ENCODE measurements at regions not wholly inside any gene's neighbourhood (a gene's known extent, or its start where the extent isn't known, plus 50 kb on each side); places are given as distances from the start of the nearest gene placed in this dataset.

DNA sequence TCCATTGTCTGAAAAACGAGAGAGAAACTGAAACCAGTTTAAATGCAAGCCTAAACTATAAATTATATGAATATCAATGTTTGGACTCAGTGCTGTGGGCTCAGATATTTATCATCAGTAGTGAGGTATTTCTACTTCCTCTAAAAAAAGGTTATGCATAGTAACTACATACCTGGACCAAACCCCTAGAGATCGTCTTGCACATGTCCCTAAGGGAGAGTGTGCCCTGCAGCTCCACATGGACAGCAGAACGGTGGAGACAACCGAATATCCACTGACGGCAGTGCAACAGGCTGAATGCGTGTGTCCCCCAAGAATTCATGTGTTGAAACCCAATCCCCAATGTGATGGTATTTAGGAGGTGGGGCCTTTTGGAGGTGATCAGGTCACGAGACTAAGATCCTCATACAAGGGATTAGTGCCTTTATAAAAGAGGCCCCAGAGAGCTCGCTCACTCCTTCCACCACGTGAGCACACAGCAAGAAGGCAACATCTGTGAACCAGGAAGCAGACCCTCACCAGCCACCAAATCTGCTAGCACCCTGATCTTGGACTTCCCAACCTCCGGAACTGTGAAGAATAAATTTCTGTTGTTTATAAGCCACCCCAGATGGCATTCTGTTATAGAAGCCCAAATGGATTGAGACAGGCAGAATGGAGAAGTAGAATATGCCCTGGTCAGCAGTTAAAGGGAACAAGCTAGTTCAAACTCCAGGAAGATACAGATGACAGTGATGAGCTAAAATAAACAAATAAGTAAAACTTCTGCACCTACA lies 208.4 kb downstream of the ANAPC1 start:
- Histone ChIP-seq H3K9me3 (no peaks in the 10 kb centered on the region), H3K27ac (no peak overlapping the region), H3K4me3 (no peak overlapping the region), H3K4me1 (peaks cover 4 to 13% (median 6%) of the 10 kb centered on the region in 4 donors), H3K27me3 (no peaks in the 10 kb centered on the region), H3K36me3 (no peaks in the 10 kb centered on the region)
- TF ChIP-seq EP300 (IDR thresholded peaks at IDR 0.05), result no peak
- TF ChIP-seq POLR2AphosphoS5 (IDR thresholded peaks at IDR 0.05), result no peak
- TF ChIP-seq POLR2A (IDR thresholded peaks at IDR 0.05), result no peak
- TF ChIP-seq, protein P1, sequence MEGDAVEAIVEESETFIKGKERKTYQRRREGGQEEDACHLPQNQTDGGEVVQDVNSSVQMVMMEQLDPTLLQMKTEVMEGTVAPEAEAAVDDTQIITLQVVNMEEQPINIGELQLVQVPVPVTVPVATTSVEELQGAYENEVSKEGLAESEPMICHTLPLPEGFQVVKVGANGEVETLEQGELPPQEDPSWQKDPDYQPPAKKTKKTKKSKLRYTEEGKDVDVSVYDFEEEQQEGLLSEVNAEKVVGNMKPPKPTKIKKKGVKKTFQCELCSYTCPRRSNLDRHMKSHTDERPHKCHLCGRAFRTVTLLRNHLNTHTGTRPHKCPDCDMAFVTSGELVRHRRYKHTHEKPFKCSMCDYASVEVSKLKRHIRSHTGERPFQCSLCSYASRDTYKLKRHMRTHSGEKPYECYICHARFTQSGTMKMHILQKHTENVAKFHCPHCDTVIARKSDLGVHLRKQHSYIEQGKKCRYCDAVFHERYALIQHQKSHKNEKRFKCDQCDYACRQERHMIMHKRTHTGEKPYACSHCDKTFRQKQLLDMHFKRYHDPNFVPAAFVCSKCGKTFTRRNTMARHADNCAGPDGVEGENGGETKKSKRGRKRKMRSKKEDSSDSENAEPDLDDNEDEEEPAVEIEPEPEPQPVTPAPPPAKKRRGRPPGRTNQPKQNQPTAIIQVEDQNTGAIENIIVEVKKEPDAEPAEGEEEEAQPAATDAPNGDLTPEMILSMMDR (IDR thresholded peaks at IDR 0.05), result no peak
- no peak for DNase-seq
- intact Hi-C loops (cut with DNase I; ENCODE audit: low total_unique reads), result no loop called here
- 78 to 87% (median 79%) methylated on average over 10 of the region's 10 CpGs for WGBS, 5 donors

DNA sequence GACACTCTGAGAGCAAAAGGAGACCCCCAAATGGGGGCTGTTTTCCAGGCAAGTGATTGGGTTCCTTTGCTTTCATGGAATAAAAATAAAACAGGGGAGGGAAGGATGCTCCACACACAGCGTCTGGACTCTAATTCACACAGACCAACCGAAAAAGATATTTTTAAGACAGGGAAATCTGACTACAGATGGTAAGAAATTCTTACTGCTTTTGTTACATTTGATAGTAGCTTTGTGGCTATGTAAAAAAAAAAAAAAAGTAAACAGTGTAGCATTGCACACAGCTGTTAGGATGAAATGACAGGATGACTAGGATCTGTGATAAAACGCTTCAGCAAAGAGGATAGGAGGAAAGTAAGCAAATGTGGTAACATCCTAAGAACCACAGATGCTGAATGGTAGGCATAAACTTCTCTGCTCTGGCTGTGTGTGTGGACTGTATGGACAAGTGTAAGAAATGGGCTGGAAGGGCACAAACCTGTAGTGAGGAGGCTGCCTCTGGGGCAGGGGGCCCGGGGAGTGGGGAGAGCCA lies 207.6 kb downstream of the ANAPC1 start:
- Histone ChIP-seq H3K36me3 (no peaks in the 10 kb centered on the region), H3K27ac (no peak overlapping the region), H3K27me3 (no peaks in the 10 kb centered on the region), H3K9me3 (no peaks in the 10 kb centered on the region), H3K4me1 (peaks cover 0 to 6% (median under 1%) of the 10 kb centered on the region in 4 donors), H3K4me3 (no peak overlapping the region)
- WGBS, 5 donors, result 75 to 79% (median 78%) methylated on average over 4 of the region's 4 CpGs
- DNase-seq, result no peak
- no peak for TF ChIP-seq POLR2AphosphoS5 (IDR thresholded peaks at IDR 0.05)
- TF ChIP-seq, protein P1 (IDR thresholded peaks at IDR 0.05), result no peak
- no peak for TF ChIP-seq POLR2A (IDR thresholded peaks at IDR 0.05)
- TF ChIP-seq EP300 (IDR thresholded peaks at IDR 0.05), result no peak
- intact Hi-C loops (cut with DNase I; ENCODE audit: low total_unique reads), result no loop called here

DNA sequence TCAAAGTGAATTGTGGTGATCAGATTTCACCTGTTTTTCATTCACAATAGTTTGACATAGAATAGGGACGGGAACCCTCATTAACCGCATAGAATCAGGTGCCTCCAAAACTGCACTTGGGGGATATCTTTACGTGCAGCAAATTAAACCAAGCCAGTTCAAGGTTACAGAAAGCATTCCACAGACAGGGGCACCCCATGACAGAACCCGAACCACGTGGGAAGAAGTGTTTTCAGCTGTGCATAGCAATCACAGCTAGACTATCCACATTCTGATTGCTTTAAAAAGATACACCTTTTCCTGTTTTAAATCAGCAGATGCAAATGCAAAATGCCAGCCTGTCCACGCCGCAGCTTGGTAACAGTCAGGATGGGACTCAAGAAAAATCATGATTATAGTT lies 205.8 kb downstream of the ANAPC1 start:
- intact Hi-C loops (cut with DNase I; ENCODE audit: low total_unique reads), result no loop called here
- no peak for DNase-seq
- Histone ChIP-seq H3K27ac (no peak overlapping the region), H3K9me3 (no peaks in the 10 kb centered on the region), H3K4me1 (no peaks in the 10 kb centered on the region), H3K27me3 (no peaks in the 10 kb centered on the region), H3K4me3 (no peak overlapping the region), H3K36me3 (no peaks in the 10 kb centered on the region)
- TF ChIP-seq POLR2A (IDR thresholded peaks at IDR 0.05), result no peak
- no peak for TF ChIP-seq EP300 (IDR thresholded peaks at IDR 0.05)
- TF ChIP-seq, protein P1 (IDR thresholded peaks at IDR 0.05), result no peak
- TF ChIP-seq POLR2AphosphoS5 (IDR thresholded peaks at IDR 0.05), result no peak
- WGBS, 5 donors, result 76 to 85% (median 81%) methylated on average over 7 of the region's 7 CpGs

DNA sequence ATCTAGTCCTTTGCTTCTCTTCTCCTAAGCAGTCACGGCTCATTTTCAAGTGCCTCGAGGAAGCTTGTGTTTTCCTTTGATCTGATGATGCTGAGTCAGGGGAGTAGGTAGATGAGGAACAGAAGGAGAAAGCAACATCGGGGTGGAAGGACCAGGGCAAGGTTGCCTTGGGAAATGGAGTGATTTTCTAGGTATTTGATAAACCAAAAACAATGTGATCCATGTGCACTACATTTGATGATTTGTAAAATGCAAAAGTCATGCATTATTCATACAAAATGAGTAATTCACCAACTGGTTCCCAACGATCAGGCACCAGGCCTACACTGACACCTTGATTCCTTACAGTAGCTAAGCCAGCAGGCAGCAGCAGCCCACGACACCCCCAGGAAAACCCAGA lies 205.3 kb downstream of the ANAPC1 start:
- no peak overlapping the region for H3K27ac ChIP-seq
- H3K4me3 ChIP-seq, result no peak overlapping the region
- H3K9me3 ChIP-seq, result no peaks in the 10 kb centered on the region
- intact Hi-C loops (cut with DNase I; ENCODE audit: low total_unique reads), result no loop called here
- no peaks in the 10 kb centered on the region for H3K36me3 ChIP-seq
- WGBS, 5 donors, result 40 to 57% (median 49%) methylated on average over 5 of the region's 5 CpGs
- no peak for DNase-seq
- H3K27me3 ChIP-seq, result no peaks in the 10 kb centered on the region
- TF ChIP-seq EP300 (IDR thresholded peaks at IDR 0.05) (no peak), POLR2AphosphoS5 (IDR thresholded peaks at IDR 0.05) (no peak), POLR2A (IDR thresholded peaks at IDR 0.05) (no peak)
- TF ChIP-seq, protein P1 (IDR thresholded peaks at IDR 0.05), result no peak
- no peaks in the 10 kb centered on the region for H3K4me1 ChIP-seq

All from stomach (tissue), 8 donors.